Endothelial cell of umbilical vein (primary cell): ENCODE measurements at regions not wholly inside any gene's neighbourhood (a gene's known extent, or its start where the extent isn't known, plus 50 kb on each side); places are given as distances from the start of the nearest gene placed in this dataset.

Experiments
- CTCF ChIP-seq, 2 donors: IDR thresholded peaks; 1 replicate in 1 of 2; 2 replicates in 1 of 2; pipeline ENCODE4 v1.5.1; 2011; ENCODE audit warnings: low read length in 2 of 2, mild to moderate bottlenecking in 2 of 2, moderate library complexity in 2 of 2, control low read depth in 1 of 2, inconsistent platforms in 1 of 2, low read depth in 1 of 2; ENCODE audit not compliant: insufficient read depth in 1 of 2; ENCODE audit errors: extremely low read depth in 1 of 2
- MAX ChIP-seq: IDR thresholded peaks from 2 replicates; pipeline ENCODE4 v1.6.1; 2011; ENCODE audit not compliant: insufficient read depth, insufficient read length
- MYC ChIP-seq: IDR thresholded peaks from one replicate; pipeline ENCODE4 v1.6.1; 2011; ENCODE audit warnings: mild to moderate bottlenecking, low read depth, low read length
- POLR2A ChIP-seq: IDR thresholded peaks from 2 replicates; pipeline ENCODE4 v1.6.1; 2012; ENCODE audit warnings: low read depth, mild to moderate bottlenecking, control low read depth, low read length
- POLR2AphosphoS5 ChIP-seq: IDR thresholded peaks from 2 replicates; pipeline ENCODE4 v1.6.1; 2012; ENCODE audit warnings: low read depth, mild to moderate bottlenecking, control low read depth, low read length, moderate library complexity; ENCODE audit not compliant: insufficient read depth

GRCh38 chr13:50715402-50716146, 127.9 kb downstream of the DLEU7 start:
- TF ChIP-seq CTCF (IDR thresholded peaks at IDR 0.05; ENCODE audit: extremely low read depth in 1 of 2, insufficient read depth in 1 of 2, low read depth in 1 of 2, low read length in 2 of 2) (no peak), POLR2A (no peak), MYC (no peak), MAX (no peak), POLR2AphosphoS5 (no peak)
